C4-2B (cell line): ENCODE measurements at regions not wholly inside any gene's neighbourhood (a gene's known extent, or its start where the extent isn't known, plus 50 kb on each side); places are given as distances from the start of the nearest gene placed in this dataset.

ENCODE experiments used
- CTCF ChIP-seq: fragments of 450-650 bp; conservative IDR thresholded peaks from 2 replicates; pipeline ENCODE4 v1.5.1; 2017; ENCODE audit warnings: mild to moderate bottlenecking
- ZFX ChIP-seq: fragments of 450-650 bp; IDR thresholded peaks from 2 replicates; pipeline ENCODE4 v1.6.1; 2017

GRCh38 chr6:44058617-44059358 is 68.5 kb downstream of the MRPL14 start:
- TF ChIP-seq CTCF (no peak), ZFX (no peak)
